ENCODE measurements at regions not wholly inside any gene's neighbourhood (a gene's known extent, or its start where the extent isn't known, plus 50 kb on each side); places are given as distances from the start of the nearest gene placed in this dataset.
"Not testable (repeated sequence)": the region's sequence is repeated elsewhere in the genome, so short reads cannot be mapped to it uniquely, and the experiment has no call there.

DNA sequence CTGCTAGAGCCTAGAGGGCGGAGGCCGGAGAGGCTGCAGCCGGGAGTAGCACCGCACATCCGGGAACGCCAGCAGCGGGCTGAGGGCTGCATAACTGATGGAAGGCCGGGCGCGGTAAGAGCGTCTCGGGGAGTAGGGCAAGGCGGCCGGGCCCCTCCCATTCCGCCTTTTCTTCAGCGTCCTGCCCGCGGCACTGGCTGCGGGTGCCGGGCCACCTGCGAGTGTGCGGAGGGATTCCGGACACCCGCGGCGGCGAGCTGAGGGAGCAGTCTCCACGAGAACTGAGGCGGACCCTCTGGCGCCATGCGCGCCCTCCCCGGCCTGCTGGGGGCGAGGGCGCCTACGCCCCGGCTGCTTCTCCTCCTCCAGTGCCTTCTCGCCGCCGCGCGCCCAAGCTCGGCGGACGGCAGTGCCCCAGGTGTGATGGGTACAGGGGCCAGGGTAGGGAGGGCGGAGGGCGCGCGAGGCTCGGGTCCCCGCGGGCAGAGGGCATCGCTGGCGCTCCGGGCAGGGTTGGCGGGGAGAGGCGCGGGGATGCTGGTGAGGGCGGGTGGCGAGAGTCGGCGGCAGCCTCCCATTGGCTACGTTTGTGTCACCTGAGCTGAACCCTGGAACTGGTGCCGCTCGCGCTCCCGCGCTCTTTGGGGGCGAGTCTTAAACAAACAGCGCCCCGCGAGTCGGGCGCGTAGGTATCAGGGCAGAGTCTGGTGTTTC is 334.4 kb downstream of the SRGAP2C start:
- peak; percentile 85 to 90 for DNase-seq

DNA sequence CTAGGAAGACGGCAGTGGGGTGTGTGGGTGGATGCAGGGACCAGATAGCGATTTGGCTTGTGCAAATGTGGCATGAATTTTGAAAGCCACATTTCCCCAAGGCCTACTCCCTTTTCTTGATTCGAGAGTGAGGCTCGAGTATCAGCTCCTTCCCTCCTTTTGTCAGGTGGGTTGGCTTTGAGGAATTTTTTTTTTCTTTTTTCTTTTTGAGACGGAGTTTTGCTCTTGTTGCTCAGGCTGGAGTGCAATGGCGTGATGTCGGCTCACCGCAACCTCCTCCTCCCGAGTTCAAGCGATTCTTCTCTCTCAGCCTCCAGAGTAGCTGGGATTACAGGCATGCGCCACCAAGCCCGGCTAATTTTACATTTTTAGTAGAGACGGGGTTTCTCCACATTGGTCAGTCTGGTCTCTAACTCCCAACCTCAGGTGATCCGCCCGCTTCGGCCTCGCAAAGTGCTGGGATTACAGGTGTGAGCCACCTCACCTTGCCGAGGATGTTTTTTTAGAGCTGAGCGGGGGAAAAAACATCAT is 335.0 kb downstream of the SRGAP2C start:
- DNase-seq: peak in 1 of 2 experiments; percentile 28

DNA sequence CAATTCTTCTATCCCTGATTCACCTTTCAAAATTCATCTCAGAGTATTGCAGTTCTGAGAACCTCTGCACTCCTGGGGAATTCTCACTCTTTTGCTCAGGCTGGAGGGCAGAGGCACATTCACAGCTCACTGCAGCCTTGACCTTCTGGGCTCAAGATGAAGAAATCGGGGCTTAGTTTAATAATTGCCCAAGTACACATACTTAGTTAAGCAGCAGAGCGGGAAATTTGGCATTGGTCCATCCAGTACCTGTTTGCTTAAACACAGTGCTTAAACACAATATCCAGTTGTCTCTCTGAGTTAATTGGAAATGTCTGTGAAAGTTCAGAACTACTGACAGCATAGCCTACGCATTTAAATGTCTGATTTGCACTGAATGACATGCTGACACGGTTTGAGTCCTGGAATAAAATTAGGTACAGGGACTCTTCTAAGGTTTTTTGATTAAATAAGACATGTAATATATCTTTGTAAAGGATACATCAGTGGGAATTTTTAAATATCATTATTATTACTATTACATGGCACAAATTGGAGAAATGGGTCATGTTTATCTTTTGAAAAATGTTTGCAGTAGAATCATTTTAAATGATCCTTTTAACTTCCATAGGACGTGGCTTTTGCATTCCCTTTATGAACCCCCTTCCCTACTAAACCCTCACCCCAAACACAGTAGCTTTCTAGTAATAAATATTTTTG is 337.4 kb downstream of the SRGAP2C start:
- DNase-seq: no peak

DNA sequence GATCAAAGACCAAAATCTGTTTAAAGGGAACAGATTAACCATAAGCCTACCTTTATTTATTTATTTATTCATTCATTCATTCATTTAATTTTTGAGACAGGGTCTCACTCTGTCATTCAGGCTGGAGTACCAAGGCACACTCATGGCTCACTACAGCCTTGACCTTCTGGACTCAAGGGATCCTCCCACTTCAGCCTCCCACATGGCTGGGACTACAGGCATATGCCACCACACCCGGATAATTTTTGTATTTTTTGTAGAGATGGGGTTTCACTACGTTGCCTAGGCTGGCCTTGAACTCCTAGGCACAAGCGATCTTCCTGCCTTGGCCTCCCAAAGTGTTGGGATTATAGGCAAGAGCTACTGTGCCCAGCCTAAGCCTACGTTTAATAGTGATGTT is 338.3 kb downstream of the SRGAP2C start:
- not testable (repeated sequence) for DNase-seq

DNA sequence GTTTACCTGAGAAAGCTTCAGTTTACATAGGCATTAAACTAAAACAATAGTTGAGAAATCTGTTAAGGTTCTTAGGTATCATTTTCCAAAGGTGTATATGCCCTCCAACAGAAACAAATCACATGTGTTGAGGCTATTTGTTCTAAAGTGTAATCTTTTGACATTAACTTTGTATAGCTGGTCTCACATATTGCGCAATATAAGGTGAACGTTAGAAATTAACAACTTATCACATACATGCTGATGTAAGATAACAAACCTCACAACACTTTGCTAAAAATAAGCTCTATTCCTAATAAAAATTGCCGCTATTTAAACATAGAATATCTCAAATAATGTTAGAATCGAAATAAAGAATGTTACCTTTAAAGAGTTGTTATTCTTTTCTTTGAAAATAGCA is 340.6 kb downstream of the SRGAP2C start:
- DNase-seq: no peak

DNA sequence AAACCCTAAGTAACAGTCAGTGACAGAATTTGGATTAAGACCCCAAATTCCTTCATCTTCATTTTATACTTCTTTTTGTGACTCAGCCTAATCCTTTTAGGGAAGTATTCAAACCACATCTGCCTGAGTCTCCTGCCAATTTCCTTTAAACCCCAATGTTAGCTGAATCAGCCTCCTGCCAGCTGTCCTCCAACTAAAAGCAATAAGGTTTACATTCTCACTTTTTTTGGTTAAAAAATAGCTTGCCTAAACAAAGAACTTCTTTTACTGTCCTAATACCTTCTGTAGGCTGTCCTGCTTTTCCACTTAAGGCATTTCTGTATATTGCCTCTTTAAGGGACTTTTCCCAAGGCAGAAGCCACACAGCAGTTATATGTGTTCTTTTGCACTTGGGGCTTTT is 344.2 kb downstream of the SRGAP2C start:
- not testable (repeated sequence) for DNase-seq

DNA sequence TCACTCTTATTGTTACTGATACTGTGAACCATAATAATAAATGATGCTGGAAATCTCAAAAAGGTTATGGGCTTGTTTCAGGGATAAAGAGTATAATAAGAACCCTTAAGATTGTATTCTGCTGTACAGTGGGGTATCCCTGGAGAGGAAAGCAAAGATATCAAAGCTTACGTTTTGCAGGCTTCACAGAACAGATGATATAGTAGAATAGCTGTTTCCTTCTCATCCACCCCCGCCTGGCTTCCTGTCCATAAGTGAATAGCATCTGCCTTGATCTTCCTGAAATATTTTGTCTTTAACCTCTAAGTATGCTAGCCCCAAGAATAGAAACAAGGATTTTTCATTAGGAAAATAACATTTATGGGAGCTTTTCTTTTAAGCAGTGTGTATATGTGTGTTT is 345.3 kb downstream of the SRGAP2C start:
- not testable (repeated sequence) for DNase-seq

DNA sequence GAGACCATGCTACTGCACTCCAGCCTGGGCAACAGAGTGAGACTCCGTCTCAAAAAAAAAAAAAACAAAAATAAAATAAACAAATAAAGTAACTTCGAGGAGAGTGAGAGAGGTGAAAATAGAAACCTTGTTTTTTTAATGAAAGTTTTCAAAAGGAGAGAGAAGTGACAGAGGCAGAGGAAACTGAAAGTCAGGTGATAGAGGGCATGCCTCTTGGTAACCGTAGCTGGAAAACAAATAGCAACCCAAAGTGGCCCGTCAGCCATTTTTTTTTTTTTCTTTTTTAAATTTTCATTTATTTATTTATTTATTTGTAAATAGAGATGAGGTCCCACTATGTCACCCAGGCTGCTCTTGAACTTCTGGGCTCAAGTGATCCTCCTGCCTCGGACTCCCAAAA is 347.0 kb downstream of the SRGAP2C start:
- not testable (repeated sequence) for DNase-seq

DNA sequence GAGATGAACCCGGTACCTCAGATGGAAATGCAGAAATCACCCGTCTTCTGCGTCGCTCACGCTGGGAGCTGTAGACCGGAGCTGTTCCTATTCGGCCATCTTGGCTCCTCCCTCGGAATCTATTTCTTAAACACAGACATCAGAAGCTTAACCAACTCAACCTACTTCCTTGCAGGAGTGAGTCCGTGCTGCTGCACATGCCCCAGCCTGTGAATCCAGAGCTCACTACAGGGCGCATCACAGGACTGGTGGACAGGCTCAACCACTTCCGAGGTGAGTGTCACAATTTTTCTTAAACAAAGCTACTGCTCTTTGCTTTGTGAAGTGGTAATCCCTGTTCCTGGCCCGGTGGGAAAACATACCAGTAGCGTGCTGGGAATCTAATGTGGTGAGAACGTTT is 353.4 kb downstream of the SRGAP2C start:
- DNase-seq: not testable (repeated sequence)

DNA sequence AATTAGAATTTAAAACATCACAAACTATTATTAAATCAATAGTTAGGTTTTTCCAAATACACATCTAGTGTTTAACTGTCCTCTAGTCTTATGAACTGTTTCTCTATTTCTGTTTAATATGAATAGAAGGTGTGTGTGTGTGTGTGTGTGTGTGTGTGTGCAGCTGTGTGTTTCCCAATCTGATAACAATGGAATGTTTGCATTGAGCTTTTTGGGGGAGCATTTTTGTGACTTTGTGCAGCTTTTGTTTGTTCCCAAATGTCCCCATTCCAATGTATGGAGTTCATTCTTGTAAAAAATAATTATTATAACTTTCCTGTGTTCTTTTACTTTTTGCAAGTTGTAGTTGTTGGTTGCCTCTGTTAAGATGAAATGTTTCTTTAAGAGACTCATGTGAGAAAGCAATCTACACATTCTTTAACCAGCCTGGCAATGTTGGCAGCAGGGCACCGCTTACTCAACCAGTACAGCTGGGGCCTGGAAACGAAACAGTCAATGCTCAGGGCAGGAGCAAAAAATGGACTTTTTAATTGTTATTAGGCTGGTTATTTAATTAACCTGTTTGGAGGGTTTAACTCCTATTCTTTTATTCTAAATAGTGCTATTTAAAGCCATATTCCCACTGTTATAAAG is 354.3 kb downstream of the SRGAP2C start:
- no peak for DNase-seq

DNA sequence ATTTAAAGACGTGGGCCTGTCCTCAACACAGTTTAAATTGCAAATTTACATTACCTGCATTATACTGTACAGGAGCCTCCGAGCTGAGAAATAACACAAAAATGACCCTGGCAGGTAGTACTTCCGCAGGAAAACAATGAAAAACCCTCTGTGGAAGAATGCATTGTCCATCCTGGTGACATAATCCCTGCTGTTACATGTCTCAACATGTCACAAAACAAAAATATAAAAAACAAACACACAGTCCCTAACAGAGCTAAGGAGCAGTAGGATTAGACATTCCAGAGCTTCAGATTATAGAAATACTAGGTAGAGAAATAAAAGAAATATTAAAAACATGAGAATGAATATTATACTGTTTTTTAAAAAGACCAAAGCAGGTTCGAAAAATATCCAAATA is 359.2 kb downstream of the SRGAP2C start:
- not testable (repeated sequence) for DNase-seq

DNA sequence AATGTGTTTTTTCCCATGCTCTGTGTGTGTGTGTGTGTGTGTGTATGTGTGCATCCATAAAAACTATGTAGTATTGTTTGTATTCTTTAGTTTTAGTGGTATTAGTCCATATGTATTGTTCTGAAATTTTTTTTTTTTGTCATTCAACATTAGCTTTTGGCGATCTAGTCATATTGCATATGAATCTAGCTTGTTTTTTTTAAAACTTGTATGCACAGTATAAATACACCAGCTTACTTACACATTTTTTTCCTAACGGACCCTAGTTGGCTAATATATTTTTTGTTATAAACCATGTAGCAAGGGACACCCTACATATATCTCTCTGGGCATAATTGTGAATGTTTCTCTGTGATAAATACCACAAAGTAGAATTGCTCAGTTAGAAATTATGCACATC is 359.7 kb downstream of the SRGAP2C start:
- no peak for DNase-seq

DNA sequence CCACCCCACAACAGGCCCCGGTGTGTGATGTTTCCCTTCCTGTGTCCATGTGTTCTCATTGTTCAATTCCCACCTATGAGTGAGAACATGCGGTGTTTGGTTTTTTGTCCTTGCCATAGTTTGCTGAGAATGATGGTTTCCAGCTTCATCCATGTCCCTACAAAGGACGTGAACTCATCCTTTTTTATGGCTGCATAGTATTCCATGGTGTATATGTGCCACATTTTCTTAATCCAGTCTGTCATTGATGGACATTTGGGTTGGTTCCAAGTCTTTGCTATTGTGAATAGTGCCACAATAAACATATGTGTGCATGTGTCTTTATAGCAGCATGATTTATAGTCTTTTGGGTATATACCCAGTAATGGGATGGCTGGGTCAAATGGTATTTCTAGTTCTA is 361.1 kb downstream of the SRGAP2C start:
- DNase-seq: not testable (repeated sequence)

DNA sequence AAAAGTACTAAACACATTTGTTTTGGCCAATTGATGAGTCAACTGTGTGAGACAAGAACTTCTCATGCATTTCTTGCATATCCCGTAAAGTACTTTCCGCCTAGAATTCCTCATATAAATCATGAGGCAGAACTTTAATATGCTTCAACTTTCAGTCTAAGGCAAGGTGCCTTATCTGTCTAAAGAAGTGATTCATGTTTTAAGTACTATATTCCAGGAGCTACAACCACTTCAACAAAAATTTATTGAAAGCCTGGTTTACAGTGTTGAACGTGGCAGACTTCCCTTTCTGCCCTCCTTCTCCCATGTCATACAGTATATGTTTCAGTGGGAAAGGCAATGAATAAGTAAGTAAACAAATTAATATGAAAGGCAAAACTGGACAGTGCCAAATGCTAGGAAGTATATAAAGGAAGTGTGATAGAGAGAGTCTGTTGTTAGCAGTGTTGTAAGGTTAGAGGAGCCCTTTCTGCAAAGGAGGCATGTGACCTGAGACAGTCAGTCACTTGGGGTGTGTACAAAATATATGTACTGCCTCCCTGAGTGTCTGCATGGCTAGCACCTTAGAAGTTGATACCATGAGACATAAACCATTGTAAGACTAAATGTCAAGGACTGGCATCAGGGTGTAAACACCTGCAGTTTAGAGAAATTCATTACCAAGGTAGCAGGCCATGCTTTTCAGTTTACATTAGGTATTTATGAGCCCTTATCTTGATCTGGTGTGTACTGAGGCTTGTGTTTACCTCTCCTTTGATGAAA is 362.2 kb downstream of the SRGAP2C start:
- no peak for DNase-seq

DNA sequence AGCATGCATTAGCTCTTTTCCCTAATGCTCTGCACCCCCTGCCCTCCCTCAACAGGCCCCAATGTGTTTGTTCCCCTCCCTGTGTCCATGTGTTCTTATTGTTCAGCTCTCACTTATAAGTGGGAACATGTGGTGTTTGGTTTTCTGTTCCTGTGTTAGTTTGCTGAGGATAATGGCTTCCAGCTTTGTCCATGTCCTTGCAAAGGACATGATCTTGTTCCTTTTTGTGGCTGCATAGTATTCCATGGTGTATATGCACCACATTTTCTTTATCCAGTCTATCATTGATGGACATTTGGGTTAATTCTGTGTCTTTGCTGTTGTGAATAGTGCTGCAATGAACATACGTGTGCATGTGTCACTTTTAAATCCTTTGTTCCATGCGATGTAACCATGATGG is 363.0 kb downstream of the SRGAP2C start:
- DNase-seq: not testable (repeated sequence)

DNA sequence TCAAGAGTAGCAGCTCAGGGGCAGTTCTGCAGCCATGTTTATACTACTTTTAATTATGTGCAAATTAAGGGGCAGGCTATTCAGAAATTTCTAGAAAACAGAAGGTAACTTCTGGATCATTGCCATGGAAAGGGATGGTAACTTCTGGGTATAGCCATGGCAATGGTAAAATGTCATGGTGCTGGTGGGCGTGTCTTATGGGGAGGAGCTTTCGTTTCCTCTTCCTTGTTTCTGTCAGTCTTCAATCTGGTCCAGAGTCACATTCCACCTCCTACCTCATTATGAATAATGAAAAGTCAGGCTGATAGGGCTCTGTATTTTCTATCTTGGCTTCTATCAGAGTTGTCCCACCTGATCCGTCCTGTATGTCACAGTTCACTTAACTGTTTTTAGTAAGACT is 366.0 kb downstream of the SRGAP2C start:
- DNase-seq: not testable (repeated sequence)

DNA sequence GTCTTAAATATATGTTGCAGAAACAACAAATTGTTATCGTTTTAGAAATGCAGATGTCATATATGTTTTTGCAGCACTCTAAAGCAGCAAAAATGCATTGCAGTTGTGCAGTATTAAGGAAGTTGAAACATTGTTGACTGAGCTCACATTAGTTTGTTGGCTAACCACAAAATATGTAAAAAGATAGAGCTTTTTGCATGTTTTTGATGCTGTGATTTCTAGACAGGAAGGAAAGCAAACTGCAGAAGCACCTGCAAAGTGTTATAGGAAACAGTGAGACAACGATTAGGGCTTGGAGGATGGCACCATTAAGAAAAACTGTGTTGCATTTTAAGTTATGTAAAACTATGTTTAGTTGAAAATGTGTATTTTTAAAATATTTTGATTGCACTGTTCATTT is 366.7 kb downstream of the SRGAP2C start:
- not testable (repeated sequence) for DNase-seq

DNA sequence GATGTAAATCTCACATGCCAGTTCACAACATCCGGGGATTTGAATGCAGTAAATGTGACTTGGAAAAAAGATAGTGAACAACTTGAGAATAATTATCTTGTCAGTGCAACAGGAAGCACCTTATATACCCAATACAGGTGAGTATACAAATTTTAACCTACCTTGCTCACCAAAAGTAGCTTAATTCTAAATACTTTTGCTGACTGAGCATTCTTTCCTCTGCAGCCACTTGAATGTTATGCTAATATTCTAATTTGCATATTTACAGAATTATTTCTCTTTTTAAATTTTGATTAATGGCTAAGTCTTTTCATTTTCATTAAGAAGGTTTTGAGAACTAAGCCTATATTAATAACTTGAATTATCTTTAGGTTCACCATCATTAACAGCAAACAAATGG is 371.8 kb downstream of the SRGAP2C start:
- not testable (repeated sequence) for DNase-seq

DNA sequence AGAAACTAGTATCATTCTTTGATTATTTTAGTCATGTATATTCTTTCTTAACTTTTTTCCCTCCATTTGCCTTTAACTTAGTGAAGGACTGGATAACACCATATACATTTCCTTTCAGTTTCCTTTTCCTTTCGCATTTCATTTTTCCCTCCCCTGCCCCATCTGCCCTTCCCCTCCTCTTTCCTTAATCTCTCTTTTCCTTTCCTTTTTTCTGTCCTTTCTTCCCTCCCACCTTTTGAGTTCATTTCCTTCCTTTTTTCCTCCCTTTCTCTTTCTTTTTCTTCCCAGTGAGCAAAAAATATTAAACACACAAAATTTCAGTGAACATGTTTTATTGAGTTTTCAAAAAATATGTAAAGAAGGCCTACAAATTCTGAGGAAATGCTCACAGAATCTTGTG is 373.3 kb downstream of the SRGAP2C start:
- not testable (repeated sequence) for DNase-seq

DNA sequence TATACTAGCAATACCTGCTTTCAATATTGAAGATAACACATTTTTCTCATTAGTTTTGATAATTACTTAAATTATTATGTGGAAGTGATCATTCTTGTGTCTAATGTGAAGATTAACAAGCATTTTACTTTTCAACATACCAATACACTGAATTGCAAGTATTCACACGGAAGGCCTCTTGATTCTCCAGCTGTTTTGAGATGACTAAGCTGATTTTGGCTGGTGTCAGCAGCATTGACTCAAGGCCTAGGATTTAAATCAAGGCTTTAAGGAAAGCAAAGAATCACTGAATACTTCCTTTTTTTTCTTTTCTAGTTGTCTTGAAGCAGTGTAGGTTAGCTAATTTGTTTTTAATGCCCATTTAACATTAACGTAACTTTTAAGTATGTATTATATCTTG is 373.7 kb downstream of the SRGAP2C start:
- DNase-seq: no peak

DNA sequence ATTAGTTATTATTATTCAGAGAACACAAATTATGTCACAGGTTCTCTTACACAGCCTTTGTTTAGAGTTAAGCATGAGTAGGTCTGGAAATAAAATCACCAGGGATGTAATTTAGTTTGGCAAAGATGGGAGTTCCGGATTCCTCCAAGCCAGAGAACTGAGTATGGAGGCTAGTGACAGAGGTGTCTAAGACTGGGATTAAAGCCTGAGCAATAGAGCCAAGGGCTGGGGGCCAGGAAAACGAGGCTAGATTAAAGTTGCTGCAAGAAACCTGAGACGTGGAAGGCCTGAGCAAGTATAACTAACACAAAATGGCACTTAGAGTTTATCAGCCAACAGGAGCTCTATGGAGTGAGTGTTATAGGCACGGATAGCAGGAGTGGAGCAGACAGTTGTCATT is 381.6 kb downstream of the SRGAP2C start:
- no peak for DNase-seq

DNA sequence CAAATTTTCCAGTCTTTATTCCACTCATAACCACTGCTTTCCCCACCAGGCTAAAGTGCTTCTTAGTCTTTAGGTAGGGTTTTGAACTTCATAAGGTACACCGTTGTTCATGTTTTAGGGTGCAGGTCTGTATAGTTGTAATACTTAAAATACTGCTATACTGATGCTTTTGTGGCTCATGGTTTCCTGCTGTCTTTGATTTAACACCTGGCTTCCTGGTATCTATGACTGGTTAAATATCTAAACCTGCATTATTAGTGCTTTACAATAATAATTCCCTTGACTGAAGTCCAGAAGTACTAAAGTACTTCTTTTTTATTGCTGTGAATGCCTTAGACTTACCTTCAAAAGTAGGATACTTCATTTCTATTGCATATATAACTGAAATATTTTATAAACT is 384.7 kb downstream of the SRGAP2C start:
- DNase-seq: no peak

All from activated CD4-positive, alpha-beta T cell treated with anti-CD3 and anti-CD28 coated beads, Interleukin-2, amount 50 U/mL, for 48 hours (primary cell).